Pons (tissue), 1 donor: ENCODE measurements at regions not wholly inside any gene's neighbourhood (a gene's known extent, or its start where the extent isn't known, plus 50 kb on each side); places are given as distances from the start of the nearest gene placed in this dataset.
"Not testable (repeated sequence)": the region's sequence is repeated elsewhere in the genome, so short reads cannot be mapped to it uniquely, and the experiment has no call there.

Source experiments
- DNase-seq: peaks from one replicate; pipeline ENCODE4 v3.0.0-alpha.2; 2016; ENCODE audit warnings: low spot score

DNA sequence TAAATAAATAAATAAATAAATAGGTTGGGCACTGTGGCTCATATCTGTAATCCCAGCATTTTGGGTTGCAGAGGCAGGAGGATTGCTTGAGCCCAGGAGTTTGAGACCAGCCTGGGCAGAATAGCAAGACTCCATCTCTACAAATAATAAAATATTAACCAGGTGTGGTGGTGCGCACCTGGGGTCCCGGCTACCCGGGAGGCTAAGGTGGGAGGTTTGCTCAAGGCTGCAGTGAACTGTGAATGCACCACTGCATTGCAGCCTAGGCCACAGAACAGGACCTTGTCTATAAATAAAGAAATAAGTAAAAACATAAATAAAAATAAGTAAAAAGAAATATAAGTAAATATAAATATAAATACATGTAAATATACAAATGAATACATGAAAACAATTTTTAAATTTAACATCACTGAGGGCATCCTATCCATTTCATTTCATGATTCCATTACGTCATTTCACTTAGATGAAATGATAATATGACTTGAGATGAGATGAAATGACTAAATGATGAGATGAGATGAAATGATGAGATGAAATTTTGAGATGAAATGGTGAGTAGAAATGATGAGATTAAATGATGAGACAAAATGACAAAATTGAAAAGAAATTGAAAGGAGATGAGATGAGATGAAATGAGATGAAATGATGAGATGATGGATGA, 233.4 kb downstream of the GOLGA6L6 start:
- DNase-seq = not testable (repeated sequence)

DNA sequence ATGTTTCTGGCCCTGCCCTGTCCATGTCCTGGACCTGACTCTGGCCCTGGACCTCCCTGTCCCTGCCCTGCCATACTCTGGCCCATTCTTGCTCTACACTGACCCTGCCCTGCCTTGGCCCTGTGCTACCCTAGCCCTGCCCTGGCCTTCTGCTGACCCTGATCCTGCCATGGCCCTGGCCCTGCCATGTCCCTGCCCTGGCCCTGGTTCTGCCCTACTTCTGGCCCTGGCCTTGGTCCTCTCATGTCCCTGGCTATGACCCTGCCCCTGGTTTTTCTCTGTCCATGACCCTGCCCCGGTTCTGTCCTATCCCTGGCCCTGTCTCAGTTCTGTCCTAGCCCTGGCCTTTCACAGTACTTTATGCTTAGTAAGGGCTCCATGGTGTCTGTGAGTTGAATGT, 234.5 kb downstream of the GOLGA6L6 start:
- not testable (repeated sequence) for DNase-seq

DNA sequence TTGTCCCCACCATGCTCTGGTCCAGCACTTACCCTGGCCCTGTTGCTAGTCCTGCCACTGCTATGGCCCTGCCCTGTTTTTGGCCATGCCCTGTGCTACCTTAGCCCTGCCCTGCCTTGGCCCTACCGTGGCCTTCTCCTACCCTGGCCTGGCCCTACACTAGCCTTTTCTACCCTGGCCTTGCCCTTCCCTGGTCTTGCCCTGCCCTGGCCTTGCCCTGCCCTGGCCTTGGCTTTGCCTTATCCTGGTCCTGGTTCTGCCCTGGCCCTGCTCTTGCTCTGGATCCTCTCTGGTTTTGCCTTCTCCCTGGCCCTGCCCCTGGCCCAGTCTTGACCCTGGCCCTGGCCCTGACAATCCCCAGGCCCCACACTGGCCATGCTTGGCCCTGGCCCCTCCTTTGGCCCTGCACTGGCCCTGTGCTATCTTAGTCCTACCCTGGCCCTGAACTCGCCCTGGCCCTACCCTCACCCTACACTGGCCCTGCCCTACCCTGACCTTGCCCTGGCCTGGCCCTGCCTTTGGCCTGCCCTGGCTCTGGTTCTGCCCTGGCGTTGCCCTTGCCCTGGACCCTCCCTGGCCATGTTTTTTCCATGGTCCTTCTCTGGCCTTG, 235.0 kb downstream of the GOLGA6L6 start:
- not testable (repeated sequence) for DNase-seq

DNA sequence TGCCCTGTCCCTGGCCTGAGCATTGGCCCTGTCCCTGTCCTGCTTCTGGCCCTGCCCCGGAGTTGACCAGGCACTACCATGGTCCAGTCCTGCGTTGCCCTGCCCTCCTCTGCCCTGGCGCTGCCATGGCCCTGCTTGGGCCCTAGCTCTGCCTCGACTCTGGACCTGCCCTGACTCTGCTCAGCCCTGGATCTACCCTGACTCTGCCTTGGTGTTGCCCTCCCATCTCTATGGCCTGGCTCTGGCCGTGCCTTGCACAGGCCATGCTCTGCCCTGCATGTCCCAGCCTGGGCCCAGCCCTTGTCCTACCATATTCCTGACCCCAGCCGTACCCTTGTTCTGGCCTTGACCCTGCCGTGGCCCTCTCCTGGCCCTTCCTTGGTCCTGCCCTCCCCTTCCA, 235.7 kb downstream of the GOLGA6L6 start:
- not testable (repeated sequence) for DNase-seq

DNA sequence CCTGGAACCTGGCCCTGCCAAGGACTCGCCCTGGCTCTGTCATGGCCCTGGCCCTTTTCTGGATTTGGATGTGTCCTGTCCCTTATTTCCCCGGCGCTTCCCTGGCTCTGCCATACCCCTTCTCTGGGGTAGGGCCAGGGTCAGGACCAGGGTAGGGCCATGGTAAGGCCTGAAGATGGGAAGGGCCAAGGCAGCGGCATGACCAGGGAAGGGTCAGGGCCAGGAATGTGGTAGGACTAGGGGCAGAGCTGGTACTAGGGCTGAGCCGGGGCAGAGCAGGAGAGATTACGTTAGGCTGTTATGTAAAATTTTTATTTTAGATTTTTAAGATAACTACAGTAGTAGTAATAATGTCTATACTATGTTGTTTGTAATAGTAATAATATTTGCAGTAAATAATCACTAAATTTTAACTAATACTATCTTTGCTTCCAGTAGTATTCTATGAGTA, 236.6 kb downstream of the GOLGA6L6 start:
- DNase-seq = not testable (repeated sequence)

- not testable (repeated sequence) for DNase-seq
Observed at GRCh38 chr15:20304282-20305014, 237.2 kb downstream of the GOLGA6L6 start.

- DNase-seq = not testable (repeated sequence)
Observed at GRCh38 chr15:20303248-20304171, 238.1 kb downstream of the GOLGA6L6 start.

GRCh38 chr15:20302141-20303069, 239.2 kb downstream of the GOLGA6L6 start:
- not testable (repeated sequence) for DNase-seq

DNA sequence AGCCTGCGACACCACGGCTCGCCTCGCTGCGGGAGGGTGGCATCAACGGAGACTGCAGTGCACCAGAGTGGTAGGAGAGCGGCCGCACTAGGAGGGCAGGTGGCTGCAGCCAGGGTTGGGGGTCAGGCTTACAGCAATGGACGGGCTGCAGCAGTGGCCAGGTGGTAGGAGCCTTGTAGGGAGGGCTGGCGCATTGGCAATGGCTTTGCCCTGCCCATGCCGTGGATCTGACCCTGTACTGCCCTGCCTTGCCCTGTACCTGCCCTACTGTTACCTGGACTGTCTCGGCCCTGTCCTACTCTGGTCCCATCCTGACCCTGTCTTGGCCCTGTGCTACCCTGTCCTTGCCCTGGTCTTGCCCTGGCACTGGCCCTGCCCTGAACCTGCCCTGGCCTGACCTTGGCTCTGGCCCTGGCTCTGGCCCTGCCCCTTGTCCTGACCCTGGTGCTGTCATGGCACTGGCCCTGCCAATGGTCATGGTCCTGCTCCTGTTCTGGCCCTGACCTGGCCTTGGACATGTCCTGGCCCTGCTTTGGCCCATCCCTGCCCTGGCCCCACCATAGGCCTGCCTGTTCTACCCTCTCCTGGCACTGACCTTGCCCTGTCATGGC, 240.0 kb downstream of the GOLGA6L6 start:
- DNase-seq = not testable (repeated sequence)

DNA sequence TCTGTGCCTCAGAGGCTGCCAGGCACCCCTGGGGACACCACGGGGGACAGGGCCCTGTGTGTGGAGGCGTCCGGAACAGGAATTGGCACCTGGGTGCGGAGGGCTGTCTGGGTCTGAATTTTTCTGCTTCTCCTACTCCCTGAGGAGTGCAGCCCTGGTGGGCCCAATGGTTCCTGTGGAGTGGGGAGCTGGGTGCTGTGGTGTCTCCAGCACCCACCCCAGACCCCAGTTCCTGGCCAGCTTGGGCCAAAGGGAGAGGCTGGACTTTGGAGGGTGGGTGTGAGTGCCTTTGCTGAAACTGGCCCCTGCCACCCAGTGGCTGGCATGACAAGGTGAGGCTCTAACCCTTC, 240.6 kb downstream of the GOLGA6L6 start:
- not testable (repeated sequence) for DNase-seq

DNA sequence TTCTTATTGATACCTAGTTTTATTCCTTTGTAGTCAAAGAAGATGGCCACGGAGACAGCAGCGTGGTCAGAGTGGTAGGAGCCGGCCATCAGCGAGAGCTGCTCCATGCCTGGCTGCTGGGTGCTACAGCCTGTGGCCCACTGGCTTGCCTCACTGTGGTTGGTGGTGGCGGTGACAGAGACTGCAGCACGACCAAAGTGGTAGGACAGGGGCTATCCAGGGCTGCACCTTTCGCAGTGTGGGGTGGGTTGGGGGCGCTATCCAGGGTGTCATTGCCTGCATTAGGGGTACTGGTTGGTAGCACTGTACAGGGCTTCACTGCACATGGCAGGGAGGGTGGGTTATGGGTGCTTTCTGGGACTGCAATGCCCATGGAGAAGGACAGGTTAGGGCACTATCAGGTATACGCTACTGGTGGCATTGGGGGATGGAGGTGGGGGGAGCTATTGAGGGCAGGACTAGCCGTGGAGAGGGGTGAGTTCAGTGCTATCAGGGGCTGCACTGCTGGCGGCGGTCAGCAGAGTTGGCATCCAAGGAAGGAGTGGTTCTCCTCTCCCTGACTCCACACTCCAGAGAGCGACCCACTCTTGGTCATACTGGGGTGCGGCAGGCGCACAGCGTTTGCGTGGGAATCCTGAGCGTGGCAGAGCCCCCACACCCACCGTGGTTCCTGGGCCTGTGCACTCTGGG, 241.1 kb downstream of the GOLGA6L6 start:
- DNase-seq = not testable (repeated sequence)

- not testable (repeated sequence) for DNase-seq
Observed at GRCh38 chr15:20297603-20298123, 243.9 kb downstream of the GOLGA6L6 start.

GRCh38 chr15:20296261-20296660, 245.3 kb downstream of the GOLGA6L6 start:
- not testable (repeated sequence) for DNase-seq

DNA sequence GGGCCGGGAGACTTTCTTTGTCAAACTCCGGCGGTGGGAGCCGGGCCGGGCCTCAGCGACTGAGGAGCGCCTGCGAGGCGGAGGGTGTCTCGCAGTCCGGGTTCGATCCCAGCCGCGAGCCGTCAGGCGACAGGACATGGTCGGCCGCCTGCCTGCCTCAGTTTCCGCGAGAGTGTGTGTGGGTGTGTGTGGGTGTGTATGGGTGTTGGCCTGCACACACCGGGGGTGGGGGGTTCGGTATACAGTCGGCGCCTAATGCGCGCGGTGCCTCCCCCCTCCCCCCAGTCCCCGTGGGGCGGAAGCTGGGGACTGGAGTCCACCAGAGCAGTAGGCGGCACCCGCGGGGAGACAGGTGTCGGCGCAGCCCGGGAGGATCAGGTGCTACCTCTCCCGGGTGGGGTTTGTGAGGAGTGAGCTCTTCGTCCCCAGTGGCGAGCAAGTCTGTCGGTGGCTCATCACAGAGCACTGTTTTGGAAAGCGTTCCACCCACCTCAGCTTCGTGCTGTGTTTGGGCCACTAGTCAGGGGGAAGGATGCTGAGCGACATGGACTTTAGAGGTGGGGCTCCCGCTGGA, 246.3 kb downstream of the GOLGA6L6 start:
- no peak for DNase-seq

- DNase-seq = no peak
Observed at GRCh38 chr15:20294651-20295237, 246.9 kb downstream of the GOLGA6L6 start.

DNA sequence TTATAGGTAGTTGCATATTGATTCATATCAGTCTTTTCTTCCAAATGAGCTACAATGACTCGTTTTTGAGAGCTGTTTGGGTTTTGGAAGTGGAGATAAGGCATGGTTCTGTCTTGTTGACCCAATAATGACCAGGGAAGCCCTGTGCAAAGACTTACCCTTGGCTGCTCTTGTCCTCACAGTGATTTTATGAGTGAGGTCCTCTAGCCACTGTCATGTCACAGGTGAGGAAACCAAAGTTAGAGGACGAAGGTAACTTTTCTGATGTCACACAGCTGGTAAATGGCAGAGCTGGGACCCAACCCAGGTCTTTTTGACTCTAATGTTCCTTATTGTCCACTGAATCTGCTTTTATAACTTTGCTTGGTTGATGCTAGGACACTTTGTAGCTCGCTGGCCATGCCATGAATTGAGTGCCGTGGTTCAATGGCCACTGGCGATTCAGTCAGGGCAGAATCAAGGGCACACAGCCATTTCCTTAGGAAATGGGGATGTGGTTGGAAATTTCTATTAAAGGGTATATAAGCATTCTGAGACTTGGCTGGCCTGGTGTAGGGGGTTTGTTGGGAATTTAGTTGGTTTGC, 249.1 kb downstream of the GOLGA6L6 start:
- DNase-seq = not testable (repeated sequence)

- DNase-seq = not testable (repeated sequence)
Observed at GRCh38 chr15:20291616-20292015, 250.0 kb downstream of the GOLGA6L6 start.

GRCh38 chr15:20290606-20291005, 251.0 kb downstream of the GOLGA6L6 start:
- DNase-seq = not testable (repeated sequence)
